ENCODE measurements at regions not wholly inside any gene's neighbourhood (a gene's known extent, or its start where the extent isn't known, plus 50 kb on each side); places are given as distances from the start of the nearest gene placed in this dataset.

DNA sequence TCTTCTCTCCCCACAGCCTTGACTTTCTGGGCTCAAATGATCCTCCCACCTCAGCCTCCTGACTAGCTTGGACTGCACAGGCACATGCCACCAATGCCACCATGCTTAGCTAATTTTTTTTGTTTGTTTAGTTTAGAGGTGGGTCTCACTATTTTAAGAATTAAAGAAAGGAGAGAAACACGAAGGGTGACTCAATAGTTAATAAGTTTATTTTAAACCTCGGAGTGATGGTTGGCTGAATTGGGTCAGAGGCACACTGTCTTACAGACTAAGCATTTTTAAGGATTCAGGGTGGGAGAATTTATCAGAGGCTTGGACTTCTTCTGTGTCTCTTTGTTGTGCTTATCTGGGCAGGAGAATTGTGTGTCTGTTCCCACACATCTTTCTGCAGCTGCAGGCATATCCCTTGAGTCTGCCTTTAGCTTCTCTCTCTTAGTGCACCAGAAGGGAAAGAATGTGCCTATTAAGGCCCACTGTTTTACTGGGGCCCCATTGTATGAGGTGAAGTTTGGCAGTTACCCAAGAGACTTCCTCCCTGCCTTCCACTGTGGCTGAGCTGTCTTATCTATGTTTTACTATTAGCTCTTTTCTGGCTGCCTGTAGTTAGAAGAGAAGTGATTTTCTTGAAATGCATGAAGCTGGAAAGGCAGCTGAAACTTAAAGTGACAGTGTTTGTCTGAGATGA, 2172.0 kb downstream of the TP53TG3F start:
- no peaks in the 10 kb centered on the region for H3K4me1 Mint-ChIP-seq
- H3K9me3 Mint-ChIP-seq: peaks cover 54% of the 10 kb centered on the region
- TF ChIP-seq, protein P1, sequence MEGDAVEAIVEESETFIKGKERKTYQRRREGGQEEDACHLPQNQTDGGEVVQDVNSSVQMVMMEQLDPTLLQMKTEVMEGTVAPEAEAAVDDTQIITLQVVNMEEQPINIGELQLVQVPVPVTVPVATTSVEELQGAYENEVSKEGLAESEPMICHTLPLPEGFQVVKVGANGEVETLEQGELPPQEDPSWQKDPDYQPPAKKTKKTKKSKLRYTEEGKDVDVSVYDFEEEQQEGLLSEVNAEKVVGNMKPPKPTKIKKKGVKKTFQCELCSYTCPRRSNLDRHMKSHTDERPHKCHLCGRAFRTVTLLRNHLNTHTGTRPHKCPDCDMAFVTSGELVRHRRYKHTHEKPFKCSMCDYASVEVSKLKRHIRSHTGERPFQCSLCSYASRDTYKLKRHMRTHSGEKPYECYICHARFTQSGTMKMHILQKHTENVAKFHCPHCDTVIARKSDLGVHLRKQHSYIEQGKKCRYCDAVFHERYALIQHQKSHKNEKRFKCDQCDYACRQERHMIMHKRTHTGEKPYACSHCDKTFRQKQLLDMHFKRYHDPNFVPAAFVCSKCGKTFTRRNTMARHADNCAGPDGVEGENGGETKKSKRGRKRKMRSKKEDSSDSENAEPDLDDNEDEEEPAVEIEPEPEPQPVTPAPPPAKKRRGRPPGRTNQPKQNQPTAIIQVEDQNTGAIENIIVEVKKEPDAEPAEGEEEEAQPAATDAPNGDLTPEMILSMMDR (IDR thresholded peaks at IDR 0.05; ENCODE audit: unreplicated experiment): no peak
- H3K27me3 Mint-ChIP-seq (ENCODE audit: low read depth): no peaks in the 10 kb centered on the region
- no peaks in the 10 kb centered on the region for H3K36me3 Mint-ChIP-seq
- H3K4me3 Mint-ChIP-seq: no peak overlapping the region
- DNase-seq (ENCODE audit: low spot score in 2 of 2, unreplicated experiment in 2 of 2): no peak
- H3K27ac Mint-ChIP-seq: no peak overlapping the region

DNA sequence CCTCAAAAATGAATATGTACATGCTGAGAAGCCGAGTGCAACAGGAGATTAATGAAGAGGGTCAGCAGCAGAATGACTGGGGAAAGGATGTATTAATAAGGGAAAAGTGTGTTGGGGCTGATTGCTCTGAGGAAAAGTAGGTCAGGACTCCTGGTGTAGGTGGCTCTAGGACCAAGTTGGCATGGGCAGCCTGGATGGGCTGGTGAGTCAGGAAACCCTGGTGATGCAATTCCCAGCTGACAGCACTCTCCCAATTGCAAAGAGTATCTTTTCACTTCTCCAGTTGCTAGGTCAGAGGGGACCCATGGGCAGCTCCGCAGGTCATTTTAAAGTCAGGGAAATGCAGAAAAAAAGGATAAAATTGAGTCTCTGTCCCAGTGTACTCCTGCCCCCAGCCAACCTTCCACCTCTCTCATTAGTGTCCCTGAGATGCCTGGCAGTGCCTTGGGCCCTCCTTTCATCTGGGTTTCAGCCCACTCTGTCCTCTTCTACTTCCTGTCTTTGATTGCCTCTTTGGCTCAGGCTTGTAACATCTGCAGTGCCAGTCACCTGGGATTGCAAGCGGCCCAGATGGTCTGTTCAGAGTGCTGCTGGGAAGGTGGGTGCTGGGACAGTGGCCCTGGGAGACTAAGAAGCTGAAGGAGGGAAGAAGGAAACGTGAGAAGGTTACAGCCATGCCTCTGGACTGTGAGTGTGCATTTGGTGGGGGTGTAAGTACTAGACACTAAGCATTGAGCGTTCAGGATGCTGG, 2177.2 kb downstream of the TP53TG3F start:
- no peak for DNase-seq (ENCODE audit: low spot score in 2 of 2, unreplicated experiment in 2 of 2)
- TF ChIP-seq, protein P1 (IDR thresholded peaks at IDR 0.05; ENCODE audit: unreplicated experiment): no peak
- Mint-ChIP-seq H3K36me3 (peaks cover 3% of the 10 kb centered on the region), H3K4me1 (no peaks in the 10 kb centered on the region), H3K27me3 (ENCODE audit: low read depth) (no peaks in the 10 kb centered on the region), H3K9me3 (peaks cover 64% of the 10 kb centered on the region), H3K27ac (no peak overlapping the region), H3K4me3 (no peak overlapping the region)

DNA sequence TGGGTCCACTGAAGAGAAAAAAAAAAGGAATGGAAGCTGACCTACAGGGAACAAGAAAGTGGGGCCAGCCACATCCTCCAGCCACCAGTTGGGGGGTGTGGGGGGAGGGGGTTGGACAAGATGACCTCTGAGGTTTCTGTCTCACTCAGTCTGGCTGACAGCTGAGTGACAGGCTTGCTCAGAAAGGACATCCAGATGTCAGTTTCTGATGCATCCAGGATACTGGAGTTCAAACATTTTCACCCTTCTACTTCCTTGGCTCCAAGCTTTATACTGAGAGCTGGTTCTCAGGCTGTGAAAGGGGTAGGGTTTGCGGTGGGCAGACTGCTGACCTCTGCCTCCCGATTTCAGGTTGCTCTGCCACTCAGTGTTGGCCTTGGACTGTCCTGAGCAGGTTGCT, 2178.3 kb downstream of the TP53TG3F start:
- Mint-ChIP-seq H3K27ac (no peak overlapping the region), H3K36me3 (peaks cover 3% of the 10 kb centered on the region), H3K27me3 (ENCODE audit: low read depth) (no peaks in the 10 kb centered on the region), H3K9me3 (peaks cover 65% of the 10 kb centered on the region), H3K4me3 (no peak overlapping the region), H3K4me1 (no peaks in the 10 kb centered on the region)
- TF ChIP-seq, protein P1 (IDR thresholded peaks at IDR 0.05; ENCODE audit: unreplicated experiment): no peak
- DNase-seq (ENCODE audit: low spot score in 2 of 2, unreplicated experiment in 2 of 2): no peak

DNA sequence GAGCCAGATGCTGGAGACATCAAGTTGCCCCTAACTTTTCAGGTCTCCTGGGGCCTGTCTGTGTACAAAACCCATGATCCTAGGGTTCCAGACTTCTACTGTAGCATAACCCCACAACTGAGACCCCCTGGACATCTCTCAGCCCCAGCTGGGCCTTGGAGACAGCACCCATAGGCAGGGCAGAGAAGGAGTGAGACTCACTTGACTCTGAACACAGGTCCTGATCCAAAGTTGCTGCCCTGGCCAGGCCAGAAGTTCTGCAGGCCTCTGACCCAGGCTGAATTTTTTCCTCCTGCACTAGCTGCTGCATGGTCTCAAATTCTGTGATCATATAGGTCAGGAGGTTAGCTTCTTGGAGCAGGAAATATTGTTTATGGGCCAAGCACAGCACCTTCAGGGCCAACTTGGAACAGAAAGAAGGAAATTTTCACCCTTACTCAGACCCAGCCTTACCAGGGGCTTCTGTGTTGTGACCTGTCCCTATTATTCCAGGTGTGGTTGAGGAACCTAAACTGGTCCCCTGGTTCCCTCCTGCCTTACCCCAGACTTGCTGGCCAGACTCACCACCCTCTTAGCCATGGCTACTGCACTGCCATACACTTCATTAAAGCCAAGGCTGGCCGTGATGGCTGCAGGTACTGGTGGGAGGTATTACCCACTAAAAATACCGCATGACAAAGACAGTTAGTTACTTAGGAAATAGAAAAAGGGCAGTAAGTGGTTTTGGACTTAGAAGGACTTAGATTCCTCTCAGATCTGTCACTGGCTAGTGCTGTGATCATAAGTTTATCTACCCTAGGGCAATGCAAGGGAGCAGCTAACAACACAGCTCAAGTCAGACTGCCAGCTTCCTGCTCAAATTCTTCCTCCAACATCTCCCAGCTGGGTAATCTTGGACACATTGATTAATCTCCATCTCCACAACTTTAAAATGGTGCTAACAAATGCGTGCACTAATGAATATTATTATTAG, 2180.1 kb downstream of the TP53TG3F start:
- peaks cover 8% of the 10 kb centered on the region for H3K36me3 Mint-ChIP-seq
- no peak overlapping the region for H3K27ac Mint-ChIP-seq
- DNase-seq (ENCODE audit: low spot score in 2 of 2, unreplicated experiment in 2 of 2): no peak
- no peaks in the 10 kb centered on the region for H3K27me3 Mint-ChIP-seq (ENCODE audit: low read depth)
- TF ChIP-seq, protein P1 (IDR thresholded peaks at IDR 0.05; ENCODE audit: unreplicated experiment): no peak
- H3K4me1 Mint-ChIP-seq: no peaks in the 10 kb centered on the region
- peaks cover 60% of the 10 kb centered on the region for H3K9me3 Mint-ChIP-seq
- H3K4me3 Mint-ChIP-seq: no peak overlapping the region

DNA sequence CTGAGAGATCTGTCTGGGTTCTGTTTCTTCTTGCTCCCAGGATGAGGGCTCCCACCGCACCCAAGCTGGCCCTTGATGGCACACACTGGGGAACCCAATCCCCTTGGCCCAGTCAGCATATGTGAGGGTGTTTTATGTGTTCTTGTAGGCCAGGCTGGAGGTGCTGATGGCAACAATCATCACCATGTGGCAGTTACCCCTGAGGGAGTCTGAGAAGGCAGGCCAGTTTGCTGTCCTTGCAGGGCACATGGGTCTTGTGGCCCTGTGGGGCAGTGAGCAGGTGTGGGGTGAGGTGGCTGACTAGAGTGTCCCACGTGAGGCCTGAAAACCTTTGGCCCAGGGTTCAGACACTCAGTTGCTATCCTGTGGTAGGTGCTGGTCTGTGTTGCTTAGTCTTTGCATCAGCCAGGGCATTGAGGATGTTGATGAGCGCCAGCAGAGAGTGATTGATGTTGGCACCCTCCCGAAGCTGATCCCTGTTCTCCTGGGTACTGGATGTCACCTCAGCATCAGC, 2183.0 kb downstream of the TP53TG3F start:
- Mint-ChIP-seq H3K4me3 (no peak overlapping the region), H3K4me1 (no peaks in the 10 kb centered on the region), H3K36me3 (peaks cover 8% of the 10 kb centered on the region), H3K9me3 (peaks cover 60% of the 10 kb centered on the region), H3K27ac (no peak overlapping the region), H3K27me3 (ENCODE audit: low read depth) (no peaks in the 10 kb centered on the region)
- no peak for DNase-seq (ENCODE audit: low spot score in 2 of 2, unreplicated experiment in 2 of 2)
- TF ChIP-seq, protein P1 (IDR thresholded peaks at IDR 0.05; ENCODE audit: unreplicated experiment): no peak
